HEK293T (cell line): ENCODE measurements at regions not wholly inside any gene's neighbourhood (a gene's known extent, or its start where the extent isn't known, plus 50 kb on each side); places are given as distances from the start of the nearest gene placed in this dataset.

Source experiments
- CTCF ChIA-PET: fragments of 350-600 bp; formaldehyde crosslinking; extraction: SDS; loops from one replicate; lab custom pipeline; 2021; ENCODE audit warnings: antibody characterized with exemption, inconsistent platforms; lab: Yijun Ruan, JAX
- POLR2A ChIA-PET: fragments of 350-600 bp; formaldehyde crosslinking; extraction: SDS; loops from one replicate; lab custom pipeline; 2020; ENCODE audit warnings: antibody characterized with exemption, inconsistent platforms; lab: Yijun Ruan, JAX
- DNase-seq: peaks from one replicate; pipeline ENCODE4 v3.0.0; 2012; ENCODE audit warnings: mixed read lengths; ENCODE audit errors: extremely low spot score
- ARNT ChIP-seq: fragments of 450-650 bp; IDR thresholded peaks from 2 replicates; pipeline ENCODE4 v1.6.1; 2017; ENCODE audit warnings: mild to moderate bottlenecking
- BHLHE40 ChIP-seq: fragments of 450-650 bp; IDR thresholded peaks from 2 replicates; pipeline ENCODE4 v1.6.1; 2016; ENCODE audit warnings: mild to moderate bottlenecking, moderate library complexity, borderline replicate concordance
- CTBP1 ChIP-seq: fragments of 450-650 bp; IDR thresholded peaks from 2 replicates; pipeline ENCODE4 v1.6.1; 2016; ENCODE audit warnings: borderline replicate concordance
- ELF4 ChIP-seq: fragments of 450-650 bp; IDR thresholded peaks from 2 replicates; pipeline ENCODE4 v1.6.1; 2017; ENCODE audit warnings: antibody characterized with exemption
- FOXA1 ChIP-seq: fragments of 450-650 bp; IDR thresholded peaks from 2 replicates; pipeline ENCODE4 v1.6.1; 2016; ENCODE audit warnings: mild to moderate bottlenecking
- FOXK2 ChIP-seq: fragments of 450-650 bp; IDR thresholded peaks from 2 replicates; pipeline ENCODE4 v1.6.1; 2016; ENCODE audit warnings: mild to moderate bottlenecking
- FOXM1 ChIP-seq: fragments of 450-650 bp; IDR thresholded peaks from 2 replicates; pipeline ENCODE4 v1.6.1; 2017; ENCODE audit warnings: mild to moderate bottlenecking, borderline replicate concordance
- HDGF ChIP-seq: fragments of 450-650 bp; IDR thresholded peaks from 2 replicates; pipeline ENCODE4 v1.6.1; 2017; ENCODE audit warnings: antibody characterized with exemption, borderline replicate concordance
- L3MBTL2 ChIP-seq: fragments of 450-650 bp; conservative IDR thresholded peaks from 2 replicates; pipeline ENCODE4 v1.6.1; 2016; ENCODE audit warnings: mild to moderate bottlenecking
- LEF1 ChIP-seq: fragments of 450-650 bp; IDR thresholded peaks from 2 replicates; pipeline ENCODE4 v1.6.1; 2017; ENCODE audit warnings: mild to moderate bottlenecking, borderline replicate concordance
- NFRKB ChIP-seq: fragments of 450-650 bp; IDR thresholded peaks from 2 replicates; pipeline ENCODE4 v1.6.1; 2016; ENCODE audit warnings: mild to moderate bottlenecking, moderate library complexity
- PKNOX1 ChIP-seq: fragments of 450-650 bp; IDR thresholded peaks from 2 replicates; pipeline ENCODE4 v1.6.1; 2016
- SP1 ChIP-seq: fragments of 450-650 bp; IDR thresholded peaks from 2 replicates; pipeline ENCODE4 v1.6.1; 2017
- SUZ12 ChIP-seq: fragments of 450-650 bp; IDR thresholded peaks from 2 replicates; pipeline ENCODE4 v1.6.1; 2016; ENCODE audit warnings: mild to moderate bottlenecking
- TARDBP ChIP-seq: fragments of 450-650 bp; IDR thresholded peaks from 2 replicates; pipeline ENCODE4 v1.6.1; 2016
- ZNF384 ChIP-seq: fragments of 450-650 bp; IDR thresholded peaks from 2 replicates; pipeline ENCODE4 v1.6.1; 2016

DNA sequence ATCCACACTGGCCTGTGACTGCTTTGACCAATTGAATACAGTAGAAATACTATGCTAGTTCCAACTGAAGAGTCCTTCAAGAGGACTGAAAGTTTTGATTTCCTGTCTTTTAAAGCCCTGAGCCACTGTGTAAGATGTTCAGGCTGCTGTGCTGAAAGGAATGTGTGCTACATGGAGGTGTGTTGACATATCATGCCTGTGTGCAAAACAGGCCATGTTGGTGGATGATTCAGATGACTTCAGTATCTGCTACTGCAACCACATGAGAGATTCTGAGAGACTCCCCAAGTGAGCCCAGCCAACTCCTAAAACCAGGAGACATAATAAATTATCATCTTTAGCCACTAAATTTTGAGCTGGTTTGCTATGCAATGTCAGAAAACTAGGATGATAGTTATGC is 662.9 kb downstream of the ZEB2 start:
- ChIA-PET POLR2A (no interaction called here), CTCF (no interaction called here)
- TF ChIP-seq SUZ12 (no peak), ELF4 (no peak), NFRKB (no peak), HDGF (no peak), LEF1 (no peak), FOXK2 (no peak), FOXA1 (no peak), CTBP1 (no peak), BHLHE40 (no peak), ZNF384 (no peak), PKNOX1 (no peak), SP1 (no peak)
- no peak for DNase-seq

- peak; percentile 16 for DNase-seq
- TF ChIP-seq PKNOX1 (peak; percentile 84), ZNF384 (no peak)
- ChIA-PET CTCF (interaction anchor here (0.7 kb wide), 1 partner anchor 625 kb away, joined by 3 read pairs; no protein-coding TSS in a partner anchor), POLR2A (no interaction called here)
These were observed 667.2 kb downstream of the ZEB2 start for GRCh38 chr2:143852759-143853158.

DNA sequence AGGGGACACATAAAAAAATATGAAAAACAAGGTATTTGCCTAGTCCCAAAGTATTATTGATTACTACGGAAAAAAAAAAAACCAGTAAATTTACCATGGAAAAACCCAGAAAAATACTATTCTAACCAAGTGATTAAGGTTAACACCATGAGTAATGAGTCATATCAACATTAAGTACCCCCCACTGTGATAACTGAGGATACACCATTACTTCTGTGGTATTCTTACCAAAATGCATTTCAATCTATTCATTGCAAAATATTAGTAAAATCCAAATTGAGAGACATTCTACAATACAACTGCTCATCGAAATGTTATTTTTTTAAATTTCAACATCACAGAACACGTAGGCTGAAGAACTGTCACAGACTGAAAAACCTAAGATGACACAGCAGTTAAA is 669.8 kb downstream of the ZEB2 start:
- POLR2A ChIA-PET, result no interaction called here
- DNase-seq, result no peak
- CTCF ChIA-PET, result no interaction called here

DNA sequence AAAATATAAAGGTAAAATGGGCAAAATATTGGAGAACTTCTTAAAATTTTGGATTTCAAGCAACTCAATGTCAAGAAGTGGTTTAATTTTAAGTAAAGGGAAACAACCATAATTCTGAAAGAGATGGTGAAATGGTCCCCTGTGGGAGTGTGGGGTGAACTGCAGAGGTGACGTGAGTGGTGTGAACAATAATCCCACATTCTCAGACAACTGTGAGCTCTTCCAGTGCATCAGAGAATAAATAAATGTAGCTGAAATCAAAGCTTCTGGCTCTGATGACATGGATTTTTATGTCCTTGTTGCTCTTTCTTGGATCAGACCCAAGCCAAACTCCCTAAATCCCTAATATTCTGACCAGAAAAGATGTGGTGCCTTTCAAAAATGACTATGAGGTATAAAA is 672.7 kb downstream of the ZEB2 start:
- TF ChIP-seq NFRKB, result no peak
- TF ChIP-seq ELF4, result no peak
- no peak for TF ChIP-seq SUZ12
- no peak for TF ChIP-seq HDGF
- no peak for TF ChIP-seq FOXM1
- no peak for TF ChIP-seq SP1
- no peak for TF ChIP-seq ZNF384
- TF ChIP-seq BHLHE40, result no peak
- CTCF ChIA-PET, result no interaction called here
- POLR2A ChIA-PET, result no interaction called here
- no peak for DNase-seq

More for the DNA sequence above, 669.8 kb downstream of the ZEB2 start:
- TF ChIP-seq FOXK2, result no peak
- TF ChIP-seq FOXA1, result no peak
- no peak for TF ChIP-seq HDGF
- TF ChIP-seq SP1, result no peak
- no peak for TF ChIP-seq ZNF384
- no peak for TF ChIP-seq NFRKB
- no peak for TF ChIP-seq PKNOX1
- no peak for TF ChIP-seq BHLHE40
- no peak for TF ChIP-seq TARDBP
- no peak for TF ChIP-seq FOXM1
- TF ChIP-seq CTBP1, result no peak
- no peak for TF ChIP-seq L3MBTL2

DNA sequence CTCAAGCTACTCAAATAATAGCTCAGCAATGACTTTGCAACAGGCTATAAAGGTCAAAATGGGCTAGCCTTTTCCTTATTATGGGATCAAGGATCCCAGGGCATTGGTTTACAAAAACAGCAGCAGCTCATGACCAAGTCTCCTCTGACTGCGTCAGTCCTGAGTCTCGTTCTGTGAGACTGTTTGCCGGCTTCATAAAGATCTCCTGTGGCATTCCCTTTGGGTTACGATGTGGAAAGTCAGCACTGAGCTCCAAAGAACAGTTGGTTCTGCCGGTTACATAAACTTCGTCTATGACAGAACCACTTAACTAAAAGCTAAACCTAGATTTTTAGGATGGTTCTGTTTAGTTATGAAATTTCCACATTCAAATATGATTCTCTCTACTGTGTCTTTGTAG is 674.9 kb downstream of the ZEB2 start:
- no peak for DNase-seq

DNA sequence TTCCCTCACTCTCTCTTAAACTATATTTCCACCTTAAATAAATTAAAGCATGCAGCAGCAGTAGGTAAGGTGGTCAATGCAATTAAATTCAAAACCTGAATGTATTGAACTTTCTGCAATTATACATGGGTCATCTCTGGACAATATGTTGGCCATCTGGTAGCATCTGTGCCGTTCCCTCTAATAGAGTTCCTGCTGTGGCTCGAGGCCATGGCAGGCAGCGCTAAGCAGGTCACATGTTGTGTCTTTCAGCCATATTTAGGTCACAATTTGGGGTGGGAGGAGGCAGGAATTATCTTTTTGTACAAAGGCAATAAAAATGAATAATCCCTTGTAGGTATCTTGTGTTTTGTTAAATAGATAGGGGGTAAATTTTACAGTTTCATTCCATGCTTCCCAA is 676.2 kb downstream of the ZEB2 start:
- ChIA-PET CTCF (no interaction called here), POLR2A (no interaction called here)
- TF ChIP-seq FOXM1, result no peak
- TF ChIP-seq NFRKB, result no peak
- TF ChIP-seq FOXA1, result no peak
- no peak for TF ChIP-seq ZNF384
- TF ChIP-seq ELF4, result no peak
- no peak for TF ChIP-seq TARDBP
- TF ChIP-seq PKNOX1, result no peak
- TF ChIP-seq CTBP1, result no peak
- TF ChIP-seq FOXK2, result no peak
- TF ChIP-seq HDGF, result no peak
- no peak for TF ChIP-seq SUZ12
- TF ChIP-seq L3MBTL2, result no peak
- no peak for TF ChIP-seq ARNT
- TF ChIP-seq LEF1, result no peak
- TF ChIP-seq BHLHE40, result no peak
- no peak for TF ChIP-seq SP1
- no peak for DNase-seq

More for the DNA sequence above, 674.9 kb downstream of the ZEB2 start:
- POLR2A ChIA-PET, result no interaction called here
- CTCF ChIA-PET, result no interaction called here
- TF ChIP-seq ZNF384, result no peak
- no peak for TF ChIP-seq HDGF
- no peak for TF ChIP-seq FOXK2
- TF ChIP-seq SP1, result no peak
- TF ChIP-seq ARNT, result no peak
- no peak for TF ChIP-seq ELF4
- TF ChIP-seq SUZ12, result no peak
- TF ChIP-seq BHLHE40, result no peak
- TF ChIP-seq NFRKB, result no peak
- no peak for TF ChIP-seq PKNOX1
- TF ChIP-seq TARDBP, result no peak
- TF ChIP-seq L3MBTL2, result no peak
- TF ChIP-seq CTBP1, result no peak
- no peak for TF ChIP-seq FOXM1
- no peak for TF ChIP-seq FOXA1
